ENCODE measurements at regions not wholly inside any gene's neighbourhood (a gene's known extent, or its start where the extent isn't known, plus 50 kb on each side); places are given as distances from the start of the nearest gene placed in this dataset.

- Histone ChIP-seq H2AFZ (ENCODE audit: insufficient read depth, low read depth, low read length, poor library complexity, severe bottlenecking) (no peak overlapping the region), H3K9ac (ENCODE audit: low read length) (no peak overlapping the region), H3K4me1 (ENCODE audit: control insufficient read depth in 2 of 2, insufficient read depth in 2 of 2, low read length in 2 of 2) (no peaks in the 10 kb centered on the region), H3K36me3 (replicated peaks in 1 of 2; ENCODE audit: control extremely low read depth in 1 of 2, control insufficient read depth in 1 of 2, extremely low read depth in 1 of 2, insufficient read depth in 2 of 2, low read length in 1 of 2) (no peaks in the 10 kb centered on the region), H3K27ac (ENCODE audit: low read length in 2 of 2) (no peak overlapping the region), H3K4me3 (ENCODE audit: control extremely low read depth in 1 of 5, extremely low read depth in 1 of 5, insufficient read depth in 1 of 5, low read depth in 2 of 5, low read length in 4 of 5) (no peak overlapping the region), H3K27me3 (replicated peaks in 1 of 4; ENCODE audit: control extremely low read depth in 1 of 4, control insufficient read depth in 3 of 4, insufficient read depth in 4 of 4, low read length in 3 of 4) (no peaks in the 10 kb centered on the region), H4K20me1 (ENCODE audit: control insufficient read depth, insufficient read depth, low read length, poor library complexity, severe bottlenecking) (no peaks in the 10 kb centered on the region), H3K79me2 (ENCODE audit: control insufficient read depth, insufficient read depth, low read length) (no peaks in the 10 kb centered on the region), H3K4me2 (replicated peaks; ENCODE audit: low read depth, low read length, poor library complexity, severe bottlenecking) (no peak overlapping the region), H3K9me3 (ENCODE audit: control extremely low read depth in 1 of 3, control insufficient read depth in 2 of 3, insufficient read depth in 1 of 3, low read length in 2 of 3) (no peaks in the 10 kb centered on the region)
- Mint-ChIP-seq H3K27ac (no peak overlapping the region), H3K4me3 (no peak overlapping the region), H3K9me3 (ENCODE audit: insufficient read depth) (no peaks in the 10 kb centered on the region), H3K4me1 (no peaks in the 10 kb centered on the region), H3K27me3 (peaks cover 7% of the 10 kb centered on the region)
- TF ChIP-seq CTCF (IDR thresholded peaks at IDR 0.05) (no peak), EZH2 (IDR thresholded peaks at IDR 0.05; ENCODE audit: borderline replicate concordance, insufficient read depth, low read depth, low read length, poor library complexity, severe bottlenecking) (no peak)
- intact Hi-C loops (cut with micrococcal nuclease), result no loop called here
- DNase-seq (no peak), ATAC-seq (ENCODE audit: low read depth) (no peak)
- POLR2A ChIA-PET, result no interaction called here
- WGBS (ENCODE audit: insufficient coverage), result 88% methylated on average over 20 of the region's 21 CpGs
- CTCF ChIA-PET, result no interaction called here
These were observed 72.9 kb upstream of the FOXC1 start for GRCh38 chr6:1536526-1537429.

GRCh38 chr6:1538369-1538768 lies 71.3 kb upstream of the FOXC1 start:
- no peaks in the 10 kb centered on the region for H3K9me3 Mint-ChIP-seq (ENCODE audit: insufficient read depth)
- DNase-seq (no peak), ATAC-seq (ENCODE audit: low read depth) (no peak)
- Histone ChIP-seq H3K27ac (ENCODE audit: low read length in 2 of 2) (no peak overlapping the region), H3K4me2 (replicated peaks; ENCODE audit: low read depth, low read length, poor library complexity, severe bottlenecking) (no peak overlapping the region), H3K4me1 (ENCODE audit: control insufficient read depth in 2 of 2, insufficient read depth in 2 of 2, low read length in 2 of 2) (no peaks in the 10 kb centered on the region), H3K9me3 (ENCODE audit: control extremely low read depth in 1 of 3, control insufficient read depth in 2 of 3, insufficient read depth in 1 of 3, low read length in 2 of 3) (no peaks in the 10 kb centered on the region), H3K9ac (ENCODE audit: low read length) (no peak overlapping the region), H2AFZ (ENCODE audit: insufficient read depth, low read depth, low read length, poor library complexity, severe bottlenecking) (no peak overlapping the region), H4K20me1 (ENCODE audit: control insufficient read depth, insufficient read depth, low read length, poor library complexity, severe bottlenecking) (no peaks in the 10 kb centered on the region), H3K79me2 (ENCODE audit: control insufficient read depth, insufficient read depth, low read length) (no peaks in the 10 kb centered on the region), H3K27me3 (replicated peaks in 1 of 4; ENCODE audit: control extremely low read depth in 1 of 4, control insufficient read depth in 3 of 4, insufficient read depth in 4 of 4, low read length in 3 of 4) (no peaks in the 10 kb centered on the region), H3K4me3 (ENCODE audit: control extremely low read depth in 1 of 5, extremely low read depth in 1 of 5, insufficient read depth in 1 of 5, low read depth in 2 of 5, low read length in 4 of 5) (no peak overlapping the region), H3K36me3 (replicated peaks in 1 of 2; ENCODE audit: control extremely low read depth in 1 of 2, control insufficient read depth in 1 of 2, extremely low read depth in 1 of 2, insufficient read depth in 2 of 2, low read length in 1 of 2) (no peaks in the 10 kb centered on the region)
- no peaks in the 10 kb centered on the region for H3K4me1 Mint-ChIP-seq
- H3K27me3 Mint-ChIP-seq, result peaks cover 7% of the 10 kb centered on the region
- ChIA-PET POLR2A (no interaction called here), CTCF (no interaction called here)
- H3K27ac Mint-ChIP-seq, result no peak overlapping the region
- TF ChIP-seq EZH2 (IDR thresholded peaks at IDR 0.05; ENCODE audit: borderline replicate concordance, insufficient read depth, low read depth, low read length, poor library complexity, severe bottlenecking), result no peak
- TF ChIP-seq CTCF (IDR thresholded peaks at IDR 0.05), result no peak
- H3K4me3 Mint-ChIP-seq, result no peak overlapping the region
- intact Hi-C loops (cut with micrococcal nuclease), result no loop called here
- WGBS (ENCODE audit: insufficient coverage), result 100% methylated on average over 3 of the region's 5 CpGs
